22Rv1 (cell line): ENCODE measurements at regions not wholly inside any gene's neighbourhood (a gene's known extent, or its start where the extent isn't known, plus 50 kb on each side); places are given as distances from the start of the nearest gene placed in this dataset.

Experiments used
- ZFX ChIP-seq: fragments of 450-650 bp; IDR thresholded peaks from 2 replicates; pipeline ENCODE4 v1.6.1; 2017; ENCODE audit warnings: antibody characterized with exemption, borderline replicate concordance
- TF ChIP-seq, protein P1 (sequence below): fragments of 450-650 bp; IDR thresholded peaks from 2 replicates; pipeline ENCODE4 v1.5.1; 2017; ENCODE audit warnings: mild to moderate bottlenecking

GRCh38 chr4:147025042-147025441, 79.4 kb upstream of the TTC29 start:
- TF ChIP-seq, protein P1, sequence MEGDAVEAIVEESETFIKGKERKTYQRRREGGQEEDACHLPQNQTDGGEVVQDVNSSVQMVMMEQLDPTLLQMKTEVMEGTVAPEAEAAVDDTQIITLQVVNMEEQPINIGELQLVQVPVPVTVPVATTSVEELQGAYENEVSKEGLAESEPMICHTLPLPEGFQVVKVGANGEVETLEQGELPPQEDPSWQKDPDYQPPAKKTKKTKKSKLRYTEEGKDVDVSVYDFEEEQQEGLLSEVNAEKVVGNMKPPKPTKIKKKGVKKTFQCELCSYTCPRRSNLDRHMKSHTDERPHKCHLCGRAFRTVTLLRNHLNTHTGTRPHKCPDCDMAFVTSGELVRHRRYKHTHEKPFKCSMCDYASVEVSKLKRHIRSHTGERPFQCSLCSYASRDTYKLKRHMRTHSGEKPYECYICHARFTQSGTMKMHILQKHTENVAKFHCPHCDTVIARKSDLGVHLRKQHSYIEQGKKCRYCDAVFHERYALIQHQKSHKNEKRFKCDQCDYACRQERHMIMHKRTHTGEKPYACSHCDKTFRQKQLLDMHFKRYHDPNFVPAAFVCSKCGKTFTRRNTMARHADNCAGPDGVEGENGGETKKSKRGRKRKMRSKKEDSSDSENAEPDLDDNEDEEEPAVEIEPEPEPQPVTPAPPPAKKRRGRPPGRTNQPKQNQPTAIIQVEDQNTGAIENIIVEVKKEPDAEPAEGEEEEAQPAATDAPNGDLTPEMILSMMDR, result no peak
- TF ChIP-seq ZFX, result no peak
